Neural cell (in vitro differentiated cells): ENCODE measurements at regions not wholly inside any gene's neighbourhood (a gene's known extent, or its start where the extent isn't known, plus 50 kb on each side); places are given as distances from the start of the nearest gene placed in this dataset.
"Not testable (repeated sequence)": the region's sequence is repeated elsewhere in the genome, so short reads cannot be mapped to it uniquely, and the experiment has no call there.

Experiments used
- CTCF ChIP-seq: fragments of 450-650 bp; IDR thresholded peaks from 2 replicates; pipeline ENCODE4 v1.5.1; 2014; ENCODE audit warnings: antibody characterized with exemption, mild to moderate bottlenecking, moderate library complexity; ENCODE audit not compliant: poor library complexity, severe bottlenecking
- EP300 ChIP-seq: fragments of 450-650 bp; conservative IDR thresholded peaks from 2 replicates; pipeline ENCODE4 v1.6.1; 2014; ENCODE audit warnings: antibody characterized with exemption, mild to moderate bottlenecking, moderate library complexity; ENCODE audit not compliant: poor library complexity, severe bottlenecking
- EZH2 ChIP-seq: fragments of 200-600, 300-800 bp; shearing (Covaris generic), sonication (generic); IDR thresholded peaks from 2 replicates; pipeline ENCODE4 v1.6.1; 2014; ENCODE audit warnings: antibody characterized with exemption, low read length, borderline replicate concordance, mild to moderate bottlenecking; ENCODE audit not compliant: insufficient read depth, poor library complexity, severe bottlenecking
- MXI1 ChIP-seq: fragments of 450-650 bp; conservative IDR thresholded peaks from 2 replicates; pipeline ENCODE4 v1.6.1; 2014; ENCODE audit warnings: antibody characterized with exemption, mild to moderate bottlenecking; ENCODE audit not compliant: poor library complexity, severe bottlenecking
- POLR2AphosphoS5 ChIP-seq: IDR thresholded peaks from 2 replicates; pipeline ENCODE4 v1.6.1; 2012
- RAD21 ChIP-seq: fragments of 450-650 bp; conservative IDR thresholded peaks from 2 replicates; pipeline ENCODE4 v1.6.1; 2014; ENCODE audit warnings: antibody characterized with exemption, mild to moderate bottlenecking, moderate library complexity
- REST ChIP-seq: IDR thresholded peaks from 2 replicates; pipeline ENCODE4 v1.6.1; 2012; ENCODE audit warnings: borderline replicate concordance
- SMC3 ChIP-seq: fragments of 450-650 bp; conservative IDR thresholded peaks from 2 replicates; pipeline ENCODE4 v1.6.1; 2014; ENCODE audit warnings: antibody characterized with exemption, mild to moderate bottlenecking, moderate library complexity; ENCODE audit not compliant: poor library complexity
- TAF1 ChIP-seq: IDR thresholded peaks from 2 replicates; pipeline ENCODE4 v1.6.1; 2012; ENCODE audit warnings: low read depth

GRCh38 chr1:37380546-37380945 lies 93.8 kb upstream of the ZC3H12A start:
- TF ChIP-seq CTCF, REST, EZH2, EP300, RAD21, POLR2AphosphoS5, MXI1, TAF1, SMC3: not testable (repeated sequence)
